ENCODE measurements at regions not wholly inside any gene's neighbourhood (a gene's known extent, or its start where the extent isn't known, plus 50 kb on each side); places are given as distances from the start of the nearest gene placed in this dataset.

DNA sequence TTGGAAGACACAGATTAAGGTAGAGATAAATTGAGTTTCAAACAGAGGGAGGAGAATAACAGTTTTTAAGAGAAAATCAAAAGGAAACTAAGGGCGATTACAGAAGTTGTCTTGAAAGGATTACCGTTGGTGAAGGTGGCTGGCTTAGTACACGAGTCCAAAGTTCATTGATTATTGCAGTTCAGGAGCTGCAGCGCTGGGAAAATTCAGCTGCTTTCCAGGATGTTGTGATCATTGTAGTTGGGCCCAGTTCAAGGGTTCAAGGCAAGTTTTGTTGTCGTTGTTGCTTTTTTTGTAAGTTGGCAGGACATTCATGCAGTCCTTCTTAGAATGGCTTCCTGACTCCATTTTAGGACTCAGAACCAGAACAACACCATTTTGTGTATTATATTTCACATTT, 461.7 kb downstream of the RAPGEF2 start:
- ChIA-PET POLR2A (no interaction called here), CTCF (no interaction called here)
- Mint-ChIP-seq H3K36me3 (ENCODE audit: insufficient read depth, unreplicated experiment) (no peaks in the 10 kb centered on the region), H3K27me3 (ENCODE audit: insufficient read depth, unreplicated experiment) (no peaks in the 10 kb centered on the region), H3K9me3 (ENCODE audit: unreplicated experiment) (no peaks in the 10 kb centered on the region), H3K4me1 (ENCODE audit: insufficient read depth, unreplicated experiment) (no peaks in the 10 kb centered on the region), H3K27ac (ENCODE audit: low read depth, unreplicated experiment) (no peak overlapping the region), H3K4me3 (ENCODE audit: unreplicated experiment) (no peak overlapping the region)
- no peak for DNase-seq (ENCODE audit: unreplicated experiment)
- BruUV-seq (replicated peaks) = no TSS peak
- TF ChIP-seq, protein P1, sequence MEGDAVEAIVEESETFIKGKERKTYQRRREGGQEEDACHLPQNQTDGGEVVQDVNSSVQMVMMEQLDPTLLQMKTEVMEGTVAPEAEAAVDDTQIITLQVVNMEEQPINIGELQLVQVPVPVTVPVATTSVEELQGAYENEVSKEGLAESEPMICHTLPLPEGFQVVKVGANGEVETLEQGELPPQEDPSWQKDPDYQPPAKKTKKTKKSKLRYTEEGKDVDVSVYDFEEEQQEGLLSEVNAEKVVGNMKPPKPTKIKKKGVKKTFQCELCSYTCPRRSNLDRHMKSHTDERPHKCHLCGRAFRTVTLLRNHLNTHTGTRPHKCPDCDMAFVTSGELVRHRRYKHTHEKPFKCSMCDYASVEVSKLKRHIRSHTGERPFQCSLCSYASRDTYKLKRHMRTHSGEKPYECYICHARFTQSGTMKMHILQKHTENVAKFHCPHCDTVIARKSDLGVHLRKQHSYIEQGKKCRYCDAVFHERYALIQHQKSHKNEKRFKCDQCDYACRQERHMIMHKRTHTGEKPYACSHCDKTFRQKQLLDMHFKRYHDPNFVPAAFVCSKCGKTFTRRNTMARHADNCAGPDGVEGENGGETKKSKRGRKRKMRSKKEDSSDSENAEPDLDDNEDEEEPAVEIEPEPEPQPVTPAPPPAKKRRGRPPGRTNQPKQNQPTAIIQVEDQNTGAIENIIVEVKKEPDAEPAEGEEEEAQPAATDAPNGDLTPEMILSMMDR (IDR thresholded peaks at IDR 0.05; ENCODE audit: unreplicated experiment) = no peak
- intact Hi-C loops (cut with micrococcal nuclease) = no loop called here

DNA sequence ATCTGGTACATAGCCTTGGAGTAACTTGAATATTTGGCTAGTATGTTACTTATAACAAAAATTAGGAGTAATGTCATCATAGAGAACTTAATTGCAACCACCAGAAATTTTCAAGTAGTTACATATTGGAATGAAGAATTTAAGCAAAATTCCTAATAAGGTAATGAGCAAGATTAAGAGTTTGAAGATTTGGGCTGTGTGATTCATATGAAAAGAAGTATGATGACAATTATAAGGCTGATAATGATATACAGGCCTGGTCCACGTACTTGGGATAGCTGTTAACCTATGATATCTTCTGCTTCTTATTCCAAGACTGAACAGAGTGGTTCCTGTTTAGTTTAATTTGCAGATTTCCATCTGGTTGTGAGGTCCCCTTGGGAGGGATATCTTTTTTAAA, 463.9 kb downstream of the RAPGEF2 start:
- POLR2A ChIA-PET = no interaction called here
- H3K9me3 Mint-ChIP-seq (ENCODE audit: unreplicated experiment) = peaks cover 17% of the 10 kb centered on the region
- BruUV-seq (replicated peaks) = no TSS peak
- CTCF ChIA-PET = no interaction called here
- no peak overlapping the region for H3K27ac Mint-ChIP-seq (ENCODE audit: low read depth, unreplicated experiment)
- intact Hi-C loops (cut with micrococcal nuclease) = no loop called here
- H3K4me1 Mint-ChIP-seq (ENCODE audit: insufficient read depth, unreplicated experiment) = no peaks in the 10 kb centered on the region
- no peaks in the 10 kb centered on the region for H3K36me3 Mint-ChIP-seq (ENCODE audit: insufficient read depth, unreplicated experiment)
- no peak overlapping the region for H3K4me3 Mint-ChIP-seq (ENCODE audit: unreplicated experiment)
- TF ChIP-seq, protein P1 (IDR thresholded peaks at IDR 0.05; ENCODE audit: unreplicated experiment) = no peak
- H3K27me3 Mint-ChIP-seq (ENCODE audit: insufficient read depth, unreplicated experiment) = no peaks in the 10 kb centered on the region
- DNase-seq (ENCODE audit: unreplicated experiment) = no peak

DNA sequence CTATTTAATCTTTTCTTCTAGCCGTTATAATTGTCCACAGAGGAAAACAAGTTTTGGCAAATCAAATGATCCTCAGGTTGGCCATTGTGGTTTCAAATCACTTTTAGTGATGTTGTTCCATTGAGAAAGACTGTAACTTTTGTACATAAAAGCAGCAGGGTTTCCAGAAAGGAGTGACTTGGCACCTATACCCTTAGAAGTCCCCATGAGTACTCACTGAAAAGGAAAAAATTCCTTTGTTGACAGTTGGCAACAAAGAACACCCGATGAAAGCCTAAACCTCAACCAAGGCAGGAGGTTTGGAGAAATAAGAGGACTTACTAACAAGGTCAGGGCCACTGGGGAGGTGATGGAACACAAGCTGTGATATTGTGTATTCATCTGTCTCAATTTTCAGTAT, 474.4 kb downstream of the RAPGEF2 start:
- intact Hi-C loops (cut with micrococcal nuclease) = no loop called here
- no peak for DNase-seq (ENCODE audit: unreplicated experiment)
- no TSS peak for BruUV-seq (replicated peaks)
- CTCF ChIA-PET = interaction anchor here (1.0 kb wide), 1 partner anchor 32 kb away, joined by 3 read pairs; no protein-coding TSS in a partner anchor
- no peaks in the 10 kb centered on the region for H3K36me3 Mint-ChIP-seq (ENCODE audit: insufficient read depth, unreplicated experiment)
- POLR2A ChIA-PET = no interaction called here
- no peaks in the 10 kb centered on the region for H3K9me3 Mint-ChIP-seq (ENCODE audit: unreplicated experiment)
- H3K27ac Mint-ChIP-seq (ENCODE audit: low read depth, unreplicated experiment) = no peak overlapping the region
- H3K27me3 Mint-ChIP-seq (ENCODE audit: insufficient read depth, unreplicated experiment) = no peaks in the 10 kb centered on the region
- TF ChIP-seq, protein P1 (IDR thresholded peaks at IDR 0.05; ENCODE audit: unreplicated experiment) = no peak
- no peaks in the 10 kb centered on the region for H3K4me1 Mint-ChIP-seq (ENCODE audit: insufficient read depth, unreplicated experiment)
- H3K4me3 Mint-ChIP-seq (ENCODE audit: unreplicated experiment) = no peak overlapping the region

DNA sequence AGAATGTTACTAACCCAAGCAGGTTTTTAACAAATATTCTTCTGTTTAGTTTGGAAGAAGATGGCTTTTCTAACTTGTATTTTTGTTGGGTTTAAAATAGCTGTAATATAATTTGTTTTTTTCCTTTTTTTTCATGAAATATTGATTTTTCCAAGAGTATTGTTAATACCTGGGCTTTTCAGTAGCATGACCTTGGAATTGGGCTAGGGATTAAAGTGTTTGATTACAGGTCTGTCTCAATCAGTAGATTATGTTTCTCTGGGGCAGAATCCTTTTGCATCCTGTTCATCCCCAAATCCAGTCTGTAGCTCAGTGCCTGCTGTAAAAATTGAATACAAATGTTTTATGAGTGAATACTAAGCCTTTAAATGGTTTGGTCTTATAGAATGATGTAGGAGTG, 479.8 kb downstream of the RAPGEF2 start:
- TF ChIP-seq, protein P1 (IDR thresholded peaks at IDR 0.05; ENCODE audit: unreplicated experiment) = no peak
- Mint-ChIP-seq H3K9me3 (ENCODE audit: unreplicated experiment) (peaks cover 8% of the 10 kb centered on the region), H3K4me3 (ENCODE audit: unreplicated experiment) (no peak overlapping the region), H3K27me3 (ENCODE audit: insufficient read depth, unreplicated experiment) (no peaks in the 10 kb centered on the region), H3K36me3 (ENCODE audit: insufficient read depth, unreplicated experiment) (no peaks in the 10 kb centered on the region), H3K27ac (ENCODE audit: low read depth, unreplicated experiment) (no peak overlapping the region), H3K4me1 (ENCODE audit: insufficient read depth, unreplicated experiment) (no peaks in the 10 kb centered on the region)
- intact Hi-C loops (cut with micrococcal nuclease) = no loop called here
- no peak for DNase-seq (ENCODE audit: unreplicated experiment)
- CTCF ChIA-PET = interaction anchor here (0.6 kb wide), 1 partner anchor 144 kb away, joined by 4 read pairs; no protein-coding TSS in a partner anchor
- POLR2A ChIA-PET = interaction anchor here (0.6 kb wide), 1 partner anchor 378 kb away, joined by 3 read pairs; no protein-coding TSS in a partner anchor
- BruUV-seq (replicated peaks) = no TSS peak
